GM19025 (cell line): ENCODE measurements at regions not wholly inside any gene's neighbourhood (a gene's known extent, or its start where the extent isn't known, plus 50 kb on each side); places are given as distances from the start of the nearest gene placed in this dataset.

Experiments
- ATAC-seq: cut with Tn5 transposase; IDR thresholded peaks from one replicate; pipeline ENCODE4 v1.9.1; 2021; ENCODE audit warnings: mild to moderate bottlenecking, low read depth, moderate library complexity; ENCODE audit not compliant: unreplicated experiment

- ATAC-seq, result no peak
These were observed 635.9 kb downstream of the CDH18 start for GRCh38 chr5:19352120-19352519.

GRCh38 chr5:19369048-19369447 is 619.0 kb downstream of the CDH18 start:
- no peak for ATAC-seq

- no peak for ATAC-seq
These were observed 618.4 kb downstream of the CDH18 start for GRCh38 chr5:19369561-19369960.

GRCh38 chr5:19370655-19371386 is 617.2 kb downstream of the CDH18 start:
- ATAC-seq, result no peak

- ATAC-seq, result no peak
These were observed 599.6 kb downstream of the CDH18 start for GRCh38 chr5:19388391-19388790.

- ATAC-seq, result no peak
These were observed 587.0 kb downstream of the CDH18 start for GRCh38 chr5:19401032-19401431.

- no peak for ATAC-seq
These were observed 581.2 kb downstream of the CDH18 start for GRCh38 chr5:19406576-19407365.

GRCh38 chr5:19408149-19408548 is 579.9 kb downstream of the CDH18 start:
- no peak for ATAC-seq

- ATAC-seq, result no peak
These were observed 576.1 kb downstream of the CDH18 start for GRCh38 chr5:19411936-19412335.
